ENCODE measurements at regions not wholly inside any gene's neighbourhood (a gene's known extent, or its start where the extent isn't known, plus 50 kb on each side); places are given as distances from the start of the nearest gene placed in this dataset.

- TF ChIP-seq EZH2 (optimal IDR thresholded peaks at IDR 0.05; ENCODE audit: low read depth, low read length), result no peak
- no peak for TF ChIP-seq CTCF (IDR thresholded peaks at IDR 0.05; ENCODE audit: low read length)
- TF ChIP-seq EZH2phosphoT487 (IDR thresholded peaks at IDR 0.05; ENCODE audit: low read length), result no peak
These were observed 862.8 kb downstream of the TRIML1 start for GRCh38 chr4:189001971-189002450.
